ENCODE measurements at regions not wholly inside any gene's neighbourhood (a gene's known extent, or its start where the extent isn't known, plus 50 kb on each side); places are given as distances from the start of the nearest gene placed in this dataset.
"Not testable (repeated sequence)": the region's sequence is repeated elsewhere in the genome, so short reads cannot be mapped to it uniquely, and the experiment has no call there.

DNA sequence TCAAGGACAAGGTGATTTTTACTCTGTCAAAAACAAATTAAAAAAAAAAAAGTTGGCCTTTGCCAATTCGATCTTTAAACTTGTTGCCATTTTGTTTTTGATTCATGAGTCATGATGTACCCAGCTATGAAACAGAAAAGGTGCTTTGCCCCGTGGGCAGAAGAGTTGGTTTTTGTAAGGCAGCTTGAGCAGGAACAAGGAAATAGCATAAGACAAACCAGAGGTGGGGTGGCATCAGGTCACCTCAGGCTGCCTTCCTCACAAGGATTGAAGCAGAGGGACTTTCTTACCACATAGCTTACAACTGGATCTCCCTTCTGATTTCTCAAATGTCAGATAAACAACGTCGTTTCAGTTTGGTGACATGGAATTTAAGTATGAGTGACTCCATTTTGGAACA, 123.8 kb downstream of the ARL4C start:
- H3K4me3 ChIP-seq (ENCODE audit: low read depth, low read length), result no peak overlapping the region
- TF ChIP-seq, protein P1, sequence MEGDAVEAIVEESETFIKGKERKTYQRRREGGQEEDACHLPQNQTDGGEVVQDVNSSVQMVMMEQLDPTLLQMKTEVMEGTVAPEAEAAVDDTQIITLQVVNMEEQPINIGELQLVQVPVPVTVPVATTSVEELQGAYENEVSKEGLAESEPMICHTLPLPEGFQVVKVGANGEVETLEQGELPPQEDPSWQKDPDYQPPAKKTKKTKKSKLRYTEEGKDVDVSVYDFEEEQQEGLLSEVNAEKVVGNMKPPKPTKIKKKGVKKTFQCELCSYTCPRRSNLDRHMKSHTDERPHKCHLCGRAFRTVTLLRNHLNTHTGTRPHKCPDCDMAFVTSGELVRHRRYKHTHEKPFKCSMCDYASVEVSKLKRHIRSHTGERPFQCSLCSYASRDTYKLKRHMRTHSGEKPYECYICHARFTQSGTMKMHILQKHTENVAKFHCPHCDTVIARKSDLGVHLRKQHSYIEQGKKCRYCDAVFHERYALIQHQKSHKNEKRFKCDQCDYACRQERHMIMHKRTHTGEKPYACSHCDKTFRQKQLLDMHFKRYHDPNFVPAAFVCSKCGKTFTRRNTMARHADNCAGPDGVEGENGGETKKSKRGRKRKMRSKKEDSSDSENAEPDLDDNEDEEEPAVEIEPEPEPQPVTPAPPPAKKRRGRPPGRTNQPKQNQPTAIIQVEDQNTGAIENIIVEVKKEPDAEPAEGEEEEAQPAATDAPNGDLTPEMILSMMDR (conservative IDR thresholded peaks at IDR 0.05; ENCODE audit: low read depth, low read length), result no peak
- DNase-seq (ENCODE audit: low read depth), result no peak

DNA sequence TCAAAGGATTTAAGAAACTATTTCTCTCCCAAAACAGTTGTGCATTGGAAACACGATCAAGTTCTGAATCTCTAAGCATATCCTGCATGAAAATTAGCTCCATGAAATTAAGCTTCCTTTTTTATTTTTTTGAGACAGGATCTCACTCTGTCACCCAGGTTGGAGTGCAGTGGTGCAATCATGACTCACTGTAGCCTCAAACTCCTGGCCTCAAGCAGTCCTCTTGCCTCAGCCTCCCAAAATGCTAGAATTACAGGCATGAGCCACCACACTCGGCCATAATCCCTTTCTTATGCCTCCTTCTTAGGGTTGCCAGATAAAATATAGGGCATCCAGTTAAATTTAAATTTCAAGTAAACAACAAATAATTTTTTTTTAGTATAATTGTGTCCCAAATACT, 124.4 kb downstream of the ARL4C start:
- DNase-seq (ENCODE audit: low read depth), result no peak
- TF ChIP-seq, protein P1 (conservative IDR thresholded peaks at IDR 0.05; ENCODE audit: low read depth, low read length), result no peak
- no peak overlapping the region for H3K4me3 ChIP-seq (ENCODE audit: low read depth, low read length)

DNA sequence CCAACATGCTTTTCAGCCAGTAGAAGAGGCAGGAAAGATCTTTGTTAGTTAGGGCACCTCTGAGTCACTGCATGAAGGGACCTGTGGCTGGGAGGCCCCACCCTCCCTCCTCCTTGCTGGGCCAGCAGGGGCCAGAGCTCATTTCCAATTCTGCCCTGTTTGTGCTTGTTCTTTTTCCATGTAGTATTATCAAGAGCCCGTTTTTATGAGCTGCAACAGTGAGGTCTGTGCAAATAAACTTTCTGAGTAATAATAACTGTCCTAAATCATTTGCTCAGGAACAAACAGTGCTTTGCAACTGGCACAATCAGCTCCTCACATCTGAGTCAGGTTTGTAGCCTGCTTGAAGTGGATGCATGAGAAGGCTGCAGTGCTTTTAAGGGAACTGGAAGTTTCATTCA, 128.0 kb downstream of the ARL4C start:
- peak; percentile 26 for DNase-seq (ENCODE audit: low read depth)
- no peak overlapping the region for H3K4me3 ChIP-seq (ENCODE audit: low read depth, low read length)
- TF ChIP-seq, protein P1 (conservative IDR thresholded peaks at IDR 0.05; ENCODE audit: low read depth, low read length), result no peak

DNA sequence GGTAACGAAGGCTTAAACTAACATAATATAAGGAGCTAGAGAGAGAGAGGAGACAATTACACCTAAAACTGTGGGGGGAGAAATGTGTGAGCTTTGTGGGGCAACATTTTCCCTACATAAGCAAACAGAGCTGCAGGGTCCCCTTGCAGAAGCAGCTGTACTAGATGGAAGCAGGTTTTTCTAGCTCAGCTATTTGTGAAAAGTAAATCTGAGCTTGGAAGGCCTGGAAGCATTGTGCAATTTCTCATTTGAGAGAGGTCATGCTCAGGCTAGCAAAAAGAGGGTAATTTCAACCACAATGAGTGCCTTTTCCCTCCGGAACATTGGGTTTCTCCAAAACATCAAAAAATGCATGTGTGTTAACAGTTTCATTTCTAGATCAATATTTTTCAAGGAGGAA, 130.0 kb downstream of the ARL4C start:
- TF ChIP-seq, protein P1 (conservative IDR thresholded peaks at IDR 0.05; ENCODE audit: low read depth, low read length), result no peak
- H3K4me3 ChIP-seq (ENCODE audit: low read depth, low read length), result no peak overlapping the region
- DNase-seq (ENCODE audit: low read depth), result peak; percentile 71

DNA sequence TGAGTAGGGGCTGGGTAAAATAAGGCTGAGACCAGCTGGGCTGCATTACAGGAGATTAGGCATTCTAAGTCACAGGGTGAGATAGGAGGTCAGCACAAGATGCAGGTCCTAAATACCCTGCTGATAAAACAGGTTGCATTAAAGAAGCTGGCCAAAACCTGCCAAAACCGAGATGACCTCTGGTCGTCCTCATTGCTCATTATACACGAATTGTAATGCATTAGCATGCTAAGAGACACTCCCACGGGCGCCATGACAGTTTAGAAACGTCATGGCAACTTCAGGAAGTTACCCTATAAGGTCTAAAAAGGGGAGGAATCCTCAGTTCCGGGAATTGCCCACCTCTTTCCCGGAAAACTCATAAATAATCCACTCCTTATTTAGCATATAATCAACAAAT, 132.2 kb downstream of the ARL4C start:
- DNase-seq (ENCODE audit: low read depth), result no peak
- H3K4me3 ChIP-seq (ENCODE audit: low read depth, low read length), result no peak overlapping the region

DNA sequence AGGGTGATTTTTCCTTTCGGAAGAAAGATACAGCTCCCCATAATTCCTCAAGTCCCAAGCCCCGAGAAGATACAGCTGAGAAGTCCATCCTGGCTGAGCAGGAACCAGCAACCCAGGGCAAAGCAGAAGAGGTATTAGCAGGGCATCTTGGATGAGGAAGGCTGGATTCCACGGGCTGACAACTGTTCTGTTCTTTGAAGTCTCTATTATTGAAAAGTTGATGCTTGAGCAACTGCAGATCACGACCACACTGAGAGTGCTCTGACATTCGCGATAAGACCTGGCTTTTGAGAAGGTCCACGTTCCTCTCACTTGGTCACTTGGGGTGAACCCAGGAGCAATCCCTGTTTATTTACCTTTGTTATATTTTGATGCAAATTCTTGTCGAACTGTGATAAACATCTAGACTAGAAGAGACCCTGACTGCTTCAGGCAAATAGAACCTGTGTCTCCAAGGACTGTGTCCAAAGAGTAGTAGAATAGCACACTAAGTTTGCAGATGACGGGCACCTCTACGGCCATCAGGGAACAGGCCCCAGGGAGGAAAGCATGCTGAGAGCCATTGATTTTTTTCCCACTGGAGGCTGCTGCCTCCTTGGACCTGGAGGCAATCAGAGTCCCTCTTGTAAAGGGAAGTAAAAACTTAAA, 133.1 kb downstream of the ARL4C start:
- no peak overlapping the region for H3K4me3 ChIP-seq (ENCODE audit: low read depth, low read length)
- DNase-seq (ENCODE audit: low read depth), result no peak
- TF ChIP-seq, protein P1 (conservative IDR thresholded peaks at IDR 0.05; ENCODE audit: low read depth, low read length), result no peak

More for the DNA sequence above, 132.2 kb downstream of the ARL4C start:
- TF ChIP-seq, protein P1 (conservative IDR thresholded peaks at IDR 0.05; ENCODE audit: low read depth, low read length), result no peak

DNA sequence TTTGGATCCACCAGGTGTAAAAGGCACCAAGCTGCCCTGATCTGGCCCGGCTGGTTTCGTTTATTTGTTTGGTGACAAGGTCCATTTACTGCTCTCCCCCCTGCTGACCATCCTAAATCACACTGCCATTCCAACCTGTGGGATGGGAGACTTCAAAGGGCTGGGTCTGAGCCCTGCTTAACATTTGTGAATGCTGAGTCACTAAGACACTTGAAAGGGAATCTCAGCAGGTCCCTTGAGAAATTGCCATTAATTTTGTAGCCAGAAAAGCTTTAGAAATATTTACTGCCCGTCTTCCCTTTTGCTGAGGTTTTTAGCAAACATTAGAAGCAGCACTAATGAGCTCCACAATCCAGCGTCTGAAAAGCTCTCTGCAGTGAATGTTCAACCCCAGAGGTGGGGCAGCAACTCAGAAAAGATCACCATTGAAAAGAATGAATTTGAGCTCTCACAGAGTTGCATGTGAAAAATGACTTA, 133.8 kb downstream of the ARL4C start:
- peak; percentile 37 for DNase-seq (ENCODE audit: low read depth)
- H3K4me3 ChIP-seq (ENCODE audit: low read depth, low read length), result no peak overlapping the region
- TF ChIP-seq, protein P1 (conservative IDR thresholded peaks at IDR 0.05; ENCODE audit: low read depth, low read length), result no peak

DNA sequence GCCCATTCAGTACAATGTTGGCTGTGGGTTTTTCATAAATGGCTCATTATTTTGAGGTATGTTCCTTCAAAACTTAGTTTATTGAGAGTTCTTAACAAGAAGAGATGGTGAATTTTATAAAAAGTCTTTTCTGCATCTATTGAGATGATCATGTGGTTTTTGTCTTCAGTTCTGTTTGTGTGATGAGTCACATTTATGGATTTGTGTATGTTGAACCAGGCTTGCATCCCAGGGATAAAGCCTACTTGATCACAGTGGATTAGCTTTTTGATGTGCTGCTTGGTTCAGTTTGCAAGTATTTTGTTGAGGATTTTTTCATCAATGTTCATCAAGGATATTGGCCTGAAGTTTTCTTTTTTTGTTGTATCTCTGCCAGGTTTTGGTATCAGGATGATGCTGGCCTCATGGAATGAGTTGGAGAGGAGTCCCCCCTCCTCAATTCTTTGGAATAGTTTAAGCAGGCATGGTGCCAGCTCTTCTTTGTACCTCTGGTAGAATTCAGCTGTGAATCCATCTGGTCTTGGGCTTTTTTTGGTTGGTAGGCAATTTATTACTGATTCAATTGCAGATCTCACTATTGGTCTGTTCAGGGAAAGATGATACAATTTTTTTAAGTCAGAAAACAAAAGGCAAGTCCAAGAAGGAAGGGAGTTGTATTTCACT, 136.4 kb downstream of the ARL4C start:
- peak; percentile 20 for DNase-seq (ENCODE audit: low read depth)
- not testable (repeated sequence) for H3K4me3 ChIP-seq (ENCODE audit: low read depth, low read length)
